ENCODE measurements at regions not wholly inside any gene's neighbourhood (a gene's known extent, or its start where the extent isn't known, plus 50 kb on each side); places are given as distances from the start of the nearest gene placed in this dataset.
"Not testable (repeated sequence)": the region's sequence is repeated elsewhere in the genome, so short reads cannot be mapped to it uniquely, and the experiment has no call there.

GRCh38 chr10:77740396-77740795 is 102.8 kb upstream of the KCNMA1 start:
- H3K9me3 Mint-ChIP-seq: peaks cover 0 to 26% (median 10%) of the 10 kb centered on the region in 7 donors
- DNase-seq; H3K27ac Mint-ChIP-seq; H3K36me3 Mint-ChIP-seq; H3K27me3 ChIP-seq (ENCODE audit: control insufficient read depth, insufficient read depth, low read length); H3K4me1 Mint-ChIP-seq; H3K4me1 ChIP-seq (ENCODE audit: control insufficient read depth, insufficient read depth, low read length, poor library complexity, severe bottlenecking); H3K27ac ChIP-seq (ENCODE audit: insufficient read depth, low read length, poor library complexity, severe bottlenecking); ATAC-seq (ENCODE audit: low read depth in 2 of 2); H3K36me3 ChIP-seq (ENCODE audit: control insufficient read depth, insufficient read depth, low read length); H3K4me3 Mint-ChIP-seq; H3K4me3 ChIP-seq (ENCODE audit: low read depth, low read length); H3K9me3 ChIP-seq (ENCODE audit: control insufficient read depth in 2 of 2, low read length in 2 of 2): not testable (repeated sequence)
- peaks cover 15% of the 10 kb centered on the region for H3K27me3 Mint-ChIP-seq

GRCh38 chr10:77738496-77739158 is 101.0 kb upstream of the KCNMA1 start:
- H3K4me1 ChIP-seq (ENCODE audit: control insufficient read depth, insufficient read depth, low read length, poor library complexity, severe bottlenecking): no peaks in the 10 kb centered on the region
- ATAC-seq (ENCODE audit: low read depth in 2 of 2): no peak
- no peaks in the 10 kb centered on the region for H3K4me1 Mint-ChIP-seq
- H3K27ac ChIP-seq (ENCODE audit: insufficient read depth, low read length, poor library complexity, severe bottlenecking): no peak overlapping the region
- H3K9me3 Mint-ChIP-seq: peaks cover 0 to 26% (median 10%) of the 10 kb centered on the region in 7 donors
- peaks cover 0 to 2% of the 10 kb centered on the region in 2 experiments for H3K9me3 ChIP-seq (ENCODE audit: control insufficient read depth in 2 of 2, low read length in 2 of 2)
- H3K36me3 ChIP-seq (ENCODE audit: control insufficient read depth, insufficient read depth, low read length): no peaks in the 10 kb centered on the region
- H3K36me3 Mint-ChIP-seq: no peaks in the 10 kb centered on the region
- no peaks in the 10 kb centered on the region for H3K27me3 ChIP-seq (ENCODE audit: control insufficient read depth, insufficient read depth, low read length)
- no peak overlapping the region for H3K4me3 Mint-ChIP-seq
- H3K27ac Mint-ChIP-seq: no peak overlapping the region
- no peak overlapping the region for H3K4me3 ChIP-seq (ENCODE audit: low read depth, low read length)
- H3K27me3 Mint-ChIP-seq: peaks cover 15% of the 10 kb centered on the region
- no peak for DNase-seq

- H3K4me3 ChIP-seq (ENCODE audit: low read depth, low read length): no peak overlapping the region
- Mint-ChIP-seq H3K4me1 (no peaks in the 10 kb centered on the region), H3K4me3 (no peak overlapping the region), H3K36me3 (no peaks in the 10 kb centered on the region), H3K9me3 (peaks cover 0 to 26% (median 10%) of the 10 kb centered on the region in 7 donors), H3K27ac (no peak overlapping the region), H3K27me3 (peaks cover 15% of the 10 kb centered on the region)
- no peaks in the 10 kb centered on the region for H3K4me1 ChIP-seq (ENCODE audit: control insufficient read depth, insufficient read depth, low read length, poor library complexity, severe bottlenecking)
- no peak for ATAC-seq (ENCODE audit: low read depth in 2 of 2)
- no peaks in the 10 kb centered on the region for H3K36me3 ChIP-seq (ENCODE audit: control insufficient read depth, insufficient read depth, low read length)
- DNase-seq: no peak
- H3K9me3 ChIP-seq (ENCODE audit: control insufficient read depth in 2 of 2, low read length in 2 of 2): peaks cover 0 to 2% of the 10 kb centered on the region in 2 experiments
- H3K27ac ChIP-seq (ENCODE audit: insufficient read depth, low read length, poor library complexity, severe bottlenecking): no peak overlapping the region
- H3K27me3 ChIP-seq (ENCODE audit: control insufficient read depth, insufficient read depth, low read length): no peaks in the 10 kb centered on the region
These were observed 100.0 kb upstream of the KCNMA1 start for GRCh38 chr10:77737608-77738007.

GRCh38 chr10:77735136-77735535 is 97.5 kb upstream of the KCNMA1 start:
- not testable (repeated sequence) for H3K4me3 Mint-ChIP-seq; H3K36me3 ChIP-seq (ENCODE audit: control insufficient read depth, insufficient read depth, low read length); DNase-seq; H3K9me3 ChIP-seq (ENCODE audit: control insufficient read depth in 2 of 2, low read length in 2 of 2); H3K4me1 ChIP-seq (ENCODE audit: control insufficient read depth, insufficient read depth, low read length, poor library complexity, severe bottlenecking); H3K36me3 Mint-ChIP-seq; H3K27ac ChIP-seq (ENCODE audit: insufficient read depth, low read length, poor library complexity, severe bottlenecking); H3K4me3 ChIP-seq (ENCODE audit: low read depth, low read length); H3K27me3 ChIP-seq (ENCODE audit: control insufficient read depth, insufficient read depth, low read length); H3K4me1 Mint-ChIP-seq; H3K27ac Mint-ChIP-seq; ATAC-seq (ENCODE audit: low read depth in 2 of 2)
- H3K9me3 Mint-ChIP-seq: peaks cover 0 to 20% (median 6%) of the 10 kb centered on the region in 7 donors
- peaks cover 14% of the 10 kb centered on the region for H3K27me3 Mint-ChIP-seq

GRCh38 chr10:77732213-77733003 is 94.8 kb upstream of the KCNMA1 start:
- peaks cover 0 to 7% (median 2%) of the 10 kb centered on the region in 7 donors for H3K9me3 Mint-ChIP-seq
- no peak for ATAC-seq (ENCODE audit: low read depth in 2 of 2)
- Histone ChIP-seq H3K27ac (ENCODE audit: insufficient read depth, low read length, poor library complexity, severe bottlenecking) (no peak overlapping the region), H3K9me3 (ENCODE audit: control insufficient read depth in 2 of 2, low read length in 2 of 2) (no peaks in the 10 kb centered on the region), H3K36me3 (ENCODE audit: control insufficient read depth, insufficient read depth, low read length) (no peaks in the 10 kb centered on the region), H3K27me3 (ENCODE audit: control insufficient read depth, insufficient read depth, low read length) (no peaks in the 10 kb centered on the region), H3K4me3 (ENCODE audit: low read depth, low read length) (no peak overlapping the region), H3K4me1 (ENCODE audit: control insufficient read depth, insufficient read depth, low read length, poor library complexity, severe bottlenecking) (no peaks in the 10 kb centered on the region)
- H3K36me3 Mint-ChIP-seq: no peaks in the 10 kb centered on the region
- no peak for DNase-seq
- H3K27ac Mint-ChIP-seq: no peak overlapping the region
- peaks cover 8% of the 10 kb centered on the region for H3K27me3 Mint-ChIP-seq
- no peaks in the 10 kb centered on the region for H3K4me1 Mint-ChIP-seq
- no peak overlapping the region for H3K4me3 Mint-ChIP-seq

- no peaks in the 10 kb centered on the region for H3K4me1 Mint-ChIP-seq
- no peaks in the 10 kb centered on the region for H3K4me1 ChIP-seq (ENCODE audit: control insufficient read depth, insufficient read depth, low read length, poor library complexity, severe bottlenecking)
- H3K36me3 ChIP-seq (ENCODE audit: control insufficient read depth, insufficient read depth, low read length): no peaks in the 10 kb centered on the region
- no peaks in the 10 kb centered on the region for H3K27me3 ChIP-seq (ENCODE audit: control insufficient read depth, insufficient read depth, low read length)
- no peak for ATAC-seq (ENCODE audit: low read depth in 2 of 2)
- no peak overlapping the region for H3K27ac ChIP-seq (ENCODE audit: insufficient read depth, low read length, poor library complexity, severe bottlenecking)
- H3K27ac Mint-ChIP-seq: no peak overlapping the region
- peaks cover 17% of the 10 kb centered on the region for H3K27me3 Mint-ChIP-seq
- no peak for DNase-seq
- no peak overlapping the region for H3K4me3 ChIP-seq (ENCODE audit: low read depth, low read length)
- H3K36me3 Mint-ChIP-seq: no peaks in the 10 kb centered on the region
- peaks cover 0 to 8% (median 2%) of the 10 kb centered on the region in 7 donors for H3K9me3 Mint-ChIP-seq
- H3K9me3 ChIP-seq (ENCODE audit: control insufficient read depth in 2 of 2, low read length in 2 of 2): no peaks in the 10 kb centered on the region
- no peak overlapping the region for H3K4me3 Mint-ChIP-seq
These were observed 89.9 kb upstream of the KCNMA1 start for GRCh38 chr10:77727481-77727880.

GRCh38 chr10:77726732-77727131 is 89.1 kb upstream of the KCNMA1 start:
- Histone ChIP-seq H3K27ac (ENCODE audit: insufficient read depth, low read length, poor library complexity, severe bottlenecking) (no peak overlapping the region), H3K4me3 (ENCODE audit: low read depth, low read length) (no peak overlapping the region), H3K36me3 (ENCODE audit: control insufficient read depth, insufficient read depth, low read length) (no peaks in the 10 kb centered on the region), H3K9me3 (ENCODE audit: control insufficient read depth in 2 of 2, low read length in 2 of 2) (no peaks in the 10 kb centered on the region), H3K27me3 (ENCODE audit: control insufficient read depth, insufficient read depth, low read length) (no peaks in the 10 kb centered on the region), H3K4me1 (ENCODE audit: control insufficient read depth, insufficient read depth, low read length, poor library complexity, severe bottlenecking) (no peaks in the 10 kb centered on the region)
- H3K27me3 Mint-ChIP-seq: peaks cover 18% of the 10 kb centered on the region
- H3K36me3 Mint-ChIP-seq: no peaks in the 10 kb centered on the region
- DNase-seq (no peak), ATAC-seq (ENCODE audit: low read depth in 2 of 2) (no peak)
- no peak overlapping the region for H3K4me3 Mint-ChIP-seq
- no peak overlapping the region for H3K27ac Mint-ChIP-seq
- no peaks in the 10 kb centered on the region for H3K4me1 Mint-ChIP-seq
- peaks cover 0 to 8% (median 2%) of the 10 kb centered on the region in 7 donors for H3K9me3 Mint-ChIP-seq

- Histone ChIP-seq H3K27ac (ENCODE audit: insufficient read depth, low read length, poor library complexity, severe bottlenecking) (no peak overlapping the region), H3K36me3 (ENCODE audit: control insufficient read depth, insufficient read depth, low read length) (no peaks in the 10 kb centered on the region), H3K27me3 (ENCODE audit: control insufficient read depth, insufficient read depth, low read length) (no peaks in the 10 kb centered on the region), H3K4me3 (ENCODE audit: low read depth, low read length) (no peak overlapping the region), H3K9me3 (ENCODE audit: control insufficient read depth in 2 of 2, low read length in 2 of 2) (no peaks in the 10 kb centered on the region), H3K4me1 (ENCODE audit: control insufficient read depth, insufficient read depth, low read length, poor library complexity, severe bottlenecking) (no peaks in the 10 kb centered on the region)
- no peak for ATAC-seq (ENCODE audit: low read depth in 2 of 2)
- no peak overlapping the region for H3K4me3 Mint-ChIP-seq
- H3K36me3 Mint-ChIP-seq: no peaks in the 10 kb centered on the region
- peaks cover 0 to 8% (median 2%) of the 10 kb centered on the region in 7 donors for H3K9me3 Mint-ChIP-seq
- H3K27me3 Mint-ChIP-seq: peaks cover 18% of the 10 kb centered on the region
- no peak for DNase-seq
- no peak overlapping the region for H3K27ac Mint-ChIP-seq
- no peaks in the 10 kb centered on the region for H3K4me1 Mint-ChIP-seq
These were observed 88.7 kb upstream of the KCNMA1 start for GRCh38 chr10:77726301-77726700.

Data from CD4-positive, CD25-positive, alpha-beta regulatory T cell (primary cell).